T-cell (primary cell): ENCODE measurements at regions not wholly inside any gene's neighbourhood (a gene's known extent, or its start where the extent isn't known, plus 50 kb on each side); places are given as distances from the start of the nearest gene placed in this dataset.

Experiments
- ATAC-seq, 4 experiments: fragments of 200-7000 bp in 3 of 4; fragments of 150-1000 bp in 1 of 4; cut with Tn5 transposase; replicated peaks in 1 of 4; 1 replicate in 3 of 4; 2 replicates in 1 of 4; pipeline ENCODE4 v1.10.0; 2021; ENCODE audit warnings: moderate library complexity in 3 of 4, mild to moderate bottlenecking in 2 of 4, moderate number of reproducible peaks in 1 of 4
- CTCF ChIA-PET, 2 donors: fragments of 300-600 bp; sonication (Branson Sonifier 250); formaldehyde crosslinking; loops; one replicate each; lab custom pipeline; 2022; ENCODE audit warnings: antibody characterized with exemption in 2 of 2; lab: Charles Lee
- POLR2A ChIA-PET, 2 donors: fragments of 300-600 bp; sonication (Branson Sonifier 250); formaldehyde crosslinking; loops; one replicate each; lab custom pipeline; 2022; ENCODE audit warnings: antibody characterized with exemption in 2 of 2; lab: Charles Lee
- DNase-seq, 35 experiments: peaks; one replicate each; pipeline versions ENCODE4 v3.0.0 to v3.0.0-alpha.2; 2013 to 2023
- H3K27ac ChIP-seq: one replicate; pipeline ENCODE4 v1.5.1; 2013; ENCODE audit warnings: low read length
- H3K27me3 ChIP-seq, 2 experiments: replicated peaks in 1 of 2; 1 replicate in 1 of 2; 2 replicates in 1 of 2; pipeline versions ENCODE4 v1.6.1 to v1.7.0; 2013; ENCODE audit warnings: low read length in 1 of 2, mixed read lengths in 1 of 2; ENCODE audit not compliant: control insufficient read depth in 2 of 2, insufficient read depth in 2 of 2; ENCODE audit errors: extremely low read depth in 1 of 2
- H3K36me3 ChIP-seq, 2 donors: 1 replicate in 1 of 2; 2 replicates in 1 of 2; pipeline versions ENCODE4 v1.6.1 to v1.7.0; 2013; ENCODE audit warnings: low read length in 1 of 2; ENCODE audit not compliant: control insufficient read depth in 2 of 2, insufficient read depth in 1 of 2; ENCODE audit errors: extremely low read depth in 1 of 2
- H3K4me1 ChIP-seq, 2 experiments: 1 replicate in 1 of 2; 2 replicates in 1 of 2; pipeline versions ENCODE4 v1.6.1 to v1.7.0; 2013; ENCODE audit warnings: low read length in 2 of 2, mixed read lengths in 1 of 2; ENCODE audit not compliant: insufficient read depth in 2 of 2, control insufficient read depth in 1 of 2; ENCODE audit errors: extremely low read depth in 1 of 2
- H3K4me3 ChIP-seq, 2 donors: 1 replicate in 1 of 2; 2 replicates in 1 of 2; pipeline versions ENCODE4 v1.5.1 to v1.7.0; 2013; ENCODE audit warnings: mild to moderate bottlenecking in 2 of 2, low read length in 1 of 2, moderate library complexity in 1 of 2; ENCODE audit not compliant: control insufficient read depth in 1 of 2; ENCODE audit errors: extremely low read depth in 1 of 2
- H3K9me3 ChIP-seq: 2 replicates; pipeline ENCODE4 v1.7.0; 2013
- H3K27ac Mint-ChIP-seq, 2 donors: one replicate each; pipeline ENCODE4 v1.8.0; 2020 to 2021; ENCODE audit warnings: mild to moderate bottlenecking in 2 of 2, mixed read lengths in 2 of 2
- H3K27me3 Mint-ChIP-seq, 2 donors: one replicate each; pipeline ENCODE4 v1.8.0; 2021 to 2022; ENCODE audit warnings: mixed read lengths in 2 of 2
- H3K36me3 Mint-ChIP-seq: one replicate; pipeline ENCODE4 v1.8.0; 2021; ENCODE audit warnings: mixed read lengths
- H3K4me1 Mint-ChIP-seq, 3 donors: one replicate each; pipeline ENCODE4 v1.8.0; 2020 to 2022; ENCODE audit warnings: mixed read lengths in 3 of 3, mild to moderate bottlenecking in 1 of 3
- H3K4me3 Mint-ChIP-seq, 3 donors: one replicate each; pipeline ENCODE4 v1.8.0; 2020 to 2022; ENCODE audit warnings: mild to moderate bottlenecking in 3 of 3, mixed read lengths in 3 of 3, moderate library complexity in 3 of 3
- H3K9me3 Mint-ChIP-seq, 3 donors: one replicate each; pipeline ENCODE4 v1.8.0; 2020 to 2022; ENCODE audit warnings: mixed read lengths in 3 of 3
- WGBS: methylation state at CpG from one replicate; pipeline ENCODE4 v1.1.5; 2013; ENCODE audit warnings: missing lambda C conversion rate; ENCODE audit not compliant: insufficient coverage; 5-methylcytosine and 5-hydroxymethylcytosine counted together

- Histone ChIP-seq H3K9me3 (no peaks in the 10 kb centered on the region), H3K4me3 (no peak overlapping the region), H3K36me3 (no peaks in the 10 kb centered on the region), H3K27me3 (peaks cover 0 to under 1% of the 10 kb centered on the region in 2 experiments), H3K4me1 (no peaks in the 10 kb centered on the region), H3K27ac (no peak overlapping the region)
- ATAC-seq (no peak), DNase-seq (no peak)
- no peak overlapping the region for H3K4me3 Mint-ChIP-seq
- H3K27me3 Mint-ChIP-seq = no peaks in the 10 kb centered on the region
- no peaks in the 10 kb centered on the region for H3K4me1 Mint-ChIP-seq
- no peaks in the 10 kb centered on the region for H3K9me3 Mint-ChIP-seq
- 88% methylated on average over 1 of the region's 4 CpGs for WGBS
- no peak overlapping the region for H3K27ac Mint-ChIP-seq
- ChIA-PET POLR2A (interaction anchor here in 1 of 2 donors (1.0 kb wide), 1 partner anchor 48 kb away, joined by 3 read pairs; no protein-coding TSS in a partner anchor), CTCF (interaction anchor here in 1 of 2 donors (1.0 kb wide), 1 partner anchor 18 kb away, joined by 4 read pairs; no protein-coding TSS in a partner anchor)
- no peaks in the 10 kb centered on the region for H3K36me3 Mint-ChIP-seq
Observed at GRCh38 chr11:110951950-110952503, 239.8 kb upstream of the ARHGAP20 start.

GRCh38 chr11:110951037-110951949, 239.1 kb upstream of the ARHGAP20 start:
- no peak overlapping the region for H3K27ac ChIP-seq
- Mint-ChIP-seq H3K27me3 (no peaks in the 10 kb centered on the region), H3K9me3 (no peaks in the 10 kb centered on the region), H3K27ac (no peak overlapping the region), H3K4me1 (no peaks in the 10 kb centered on the region), H3K4me3 (no peak overlapping the region), H3K36me3 (no peaks in the 10 kb centered on the region)
- DNase-seq (no peak), ATAC-seq (no peak)
- H3K9me3 ChIP-seq = no peaks in the 10 kb centered on the region
- H3K36me3 ChIP-seq = no peaks in the 10 kb centered on the region
- no peaks in the 10 kb centered on the region for H3K4me1 ChIP-seq
- no peak overlapping the region for H3K4me3 ChIP-seq
- POLR2A ChIA-PET = no interaction called here
- CTCF ChIA-PET = interaction anchor here in 1 of 2 donors (1.0 kb wide), 1 partner anchor 18 kb away, joined by 4 read pairs; no protein-coding TSS in a partner anchor
- no peaks in the 10 kb centered on the region for H3K27me3 ChIP-seq
- WGBS = no CpG with 5 or more reads among the region's 5 CpGs

- H3K4me1 ChIP-seq = no peaks in the 10 kb centered on the region
- H3K36me3 ChIP-seq = no peaks in the 10 kb centered on the region
- no peak overlapping the region for H3K27ac Mint-ChIP-seq
- H3K27me3 ChIP-seq = no peaks in the 10 kb centered on the region
- ATAC-seq (no peak), DNase-seq (no peak)
- H3K36me3 Mint-ChIP-seq = no peaks in the 10 kb centered on the region
- 90% methylated on average over 2 of the region's 3 CpGs for WGBS
- no peaks in the 10 kb centered on the region for H3K4me1 Mint-ChIP-seq
- no peak overlapping the region for H3K27ac ChIP-seq
- H3K27me3 Mint-ChIP-seq = peaks cover 0 to 2% of the 10 kb centered on the region in 2 donors
- no peak overlapping the region for H3K4me3 ChIP-seq
- H3K9me3 Mint-ChIP-seq = no peaks in the 10 kb centered on the region
- ChIA-PET CTCF (no interaction called here), POLR2A (no interaction called here)
- H3K4me3 Mint-ChIP-seq = no peak overlapping the region
- no peaks in the 10 kb centered on the region for H3K9me3 ChIP-seq
Observed at GRCh38 chr11:110948112-110948511, 235.9 kb upstream of the ARHGAP20 start.

GRCh38 chr11:110947096-110947495, 234.9 kb upstream of the ARHGAP20 start:
- ChIA-PET CTCF (interaction anchor here in 1 of 2 donors (0.7 kb wide), 1 partner anchor 13 kb away, joined by 3 read pairs; no protein-coding TSS in a partner anchor), POLR2A (no interaction called here)
- WGBS = 71% methylated on average over 2 of the region's 3 CpGs
- Histone ChIP-seq H3K4me3 (no peak overlapping the region), H3K27ac (no peak overlapping the region), H3K36me3 (no peaks in the 10 kb centered on the region), H3K4me1 (no peaks in the 10 kb centered on the region), H3K9me3 (no peaks in the 10 kb centered on the region), H3K27me3 (no peaks in the 10 kb centered on the region)
- Mint-ChIP-seq H3K4me3 (no peak overlapping the region), H3K9me3 (no peaks in the 10 kb centered on the region), H3K36me3 (no peaks in the 10 kb centered on the region), H3K27ac (no peak overlapping the region), H3K4me1 (no peaks in the 10 kb centered on the region), H3K27me3 (peaks cover 0 to 2% of the 10 kb centered on the region in 2 donors)
- no peak for DNase-seq
- ATAC-seq = no peak

GRCh38 chr11:110939471-110939870, 227.2 kb upstream of the ARHGAP20 start:
- WGBS = 100% methylated on average over 2 of the region's 2 CpGs
- Histone ChIP-seq H3K9me3 (no peaks in the 10 kb centered on the region), H3K4me3 (no peak overlapping the region), H3K4me1 (no peaks in the 10 kb centered on the region), H3K27me3 (no peaks in the 10 kb centered on the region), H3K27ac (no peak overlapping the region), H3K36me3 (no peaks in the 10 kb centered on the region)
- DNase-seq (no peak), ATAC-seq (no peak)
- no peak overlapping the region for H3K27ac Mint-ChIP-seq
- ChIA-PET POLR2A (no interaction called here), CTCF (no interaction called here)
- no peaks in the 10 kb centered on the region for H3K4me1 Mint-ChIP-seq
- no peaks in the 10 kb centered on the region for H3K36me3 Mint-ChIP-seq
- H3K27me3 Mint-ChIP-seq = peaks cover 0 to 2% of the 10 kb centered on the region in 2 donors
- no peaks in the 10 kb centered on the region for H3K9me3 Mint-ChIP-seq
- no peak overlapping the region for H3K4me3 Mint-ChIP-seq

- H3K36me3 ChIP-seq = no peaks in the 10 kb centered on the region
- CTCF ChIA-PET = no interaction called here
- Mint-ChIP-seq H3K27me3 (no peaks in the 10 kb centered on the region), H3K4me3 (no peak overlapping the region), H3K4me1 (no peaks in the 10 kb centered on the region), H3K27ac (no peak overlapping the region), H3K36me3 (no peaks in the 10 kb centered on the region), H3K9me3 (no peaks in the 10 kb centered on the region)
- WGBS = no CpG with 5 or more reads among the region's 2 CpGs
- POLR2A ChIA-PET = no interaction called here
- H3K27ac ChIP-seq = no peak overlapping the region
- DNase-seq (no peak), ATAC-seq (no peak)
- H3K9me3 ChIP-seq = no peaks in the 10 kb centered on the region
- no peaks in the 10 kb centered on the region for H3K27me3 ChIP-seq
- H3K4me1 ChIP-seq = no peaks in the 10 kb centered on the region
- H3K4me3 ChIP-seq = no peak overlapping the region
Observed at GRCh38 chr11:110935018-110935640, 222.9 kb upstream of the ARHGAP20 start.
